ENCODE measurements at regions not wholly inside any gene's neighbourhood (a gene's known extent, or its start where the extent isn't known, plus 50 kb on each side); places are given as distances from the start of the nearest gene placed in this dataset.

DNA sequence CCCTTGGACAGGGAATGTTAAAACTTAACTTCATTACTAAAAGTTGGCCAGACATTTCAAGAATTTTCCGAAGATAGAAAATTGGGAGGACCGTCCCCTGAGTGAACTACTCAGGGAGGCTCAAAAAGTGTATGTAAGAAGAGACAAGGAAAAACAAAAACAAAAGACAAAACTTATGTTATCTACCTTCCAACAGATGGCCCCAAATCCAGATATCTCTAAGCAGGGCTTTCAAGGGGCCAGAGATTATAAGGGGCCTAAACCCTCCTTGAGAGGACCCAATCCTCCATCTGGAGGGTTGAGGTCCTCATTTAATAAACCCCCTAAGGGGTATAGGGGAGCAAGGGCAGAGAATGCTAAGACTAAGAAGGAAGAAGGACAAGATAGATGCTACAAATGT, 203.6 kb downstream of the SH2D4B start (continued):
- TF ChIP-seq CBX8 (IDR thresholded peaks at IDR 0.05; ENCODE audit: borderline replicate concordance, low read depth, low read length) (no peak), EZH2 (IDR thresholded peaks at IDR 0.05; ENCODE audit: low read depth, low read length, severe bottlenecking) (no peak), SRF (IDR thresholded peaks at IDR 0.05; ENCODE audit: low read depth, low read length) (no peak)
